8988T (cell line): ENCODE measurements at regions not wholly inside any gene's neighbourhood (a gene's known extent, or its start where the extent isn't known, plus 50 kb on each side); places are given as distances from the start of the nearest gene placed in this dataset.

Experiments
- DNase-seq: peaks from one replicate; pipeline ENCODE4 v3.0.0; 2011

- no peak for DNase-seq
These were observed 281.8 kb upstream of the CXCR4 start for GRCh38 chr2:136399667-136400289.

- DNase-seq: no peak
These were observed 277.6 kb upstream of the CXCR4 start for GRCh38 chr2:136395582-136395981.

DNA sequence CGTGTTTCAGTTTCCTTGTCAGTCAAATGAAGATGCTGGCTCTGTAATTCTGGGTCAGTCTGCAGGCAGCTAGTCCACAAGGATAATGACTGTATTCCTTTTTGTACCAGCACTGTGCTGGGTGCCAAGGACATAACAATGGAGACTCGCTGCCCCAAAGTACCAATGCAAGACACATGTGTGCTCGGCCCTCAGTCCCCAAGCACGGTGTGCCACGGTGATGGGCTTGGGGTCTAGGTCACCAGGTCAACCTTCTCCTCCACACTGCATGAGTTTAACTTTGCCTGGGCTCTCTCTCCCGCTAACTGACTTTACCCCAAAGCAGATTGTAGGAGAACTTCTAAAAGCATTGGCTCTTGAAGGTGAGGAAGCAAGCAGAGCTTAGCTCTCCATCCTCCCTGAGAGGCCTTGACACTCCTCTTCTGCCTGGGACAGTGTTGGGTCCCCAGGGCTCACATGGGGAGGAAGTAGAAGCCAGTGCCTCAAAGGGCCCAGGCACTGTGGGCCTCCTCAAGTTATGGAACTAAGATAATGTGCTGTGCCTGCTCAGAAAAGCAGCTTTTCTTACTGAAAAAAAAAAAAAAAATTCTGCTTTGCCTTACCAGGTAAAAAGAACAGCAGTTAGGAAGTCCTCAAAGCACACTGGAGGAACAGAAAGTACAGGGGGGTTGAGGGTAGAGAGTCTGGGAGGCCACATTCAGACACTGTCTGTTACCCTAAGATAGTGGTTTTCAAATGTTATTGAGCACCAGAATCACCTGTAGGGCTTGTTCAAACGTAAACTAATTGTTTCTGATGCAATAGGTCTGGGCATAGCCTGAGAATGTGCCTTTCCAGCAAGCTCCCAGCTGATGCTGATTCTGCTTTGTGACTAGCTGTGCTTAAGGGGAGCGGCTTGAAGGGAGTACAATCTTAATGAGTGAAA lies 276.4 kb upstream of the CXCR4 start:
- no peak for DNase-seq

- DNase-seq: no peak
These were observed 275.6 kb upstream of the CXCR4 start for GRCh38 chr2:136393514-136393913.

DNA sequence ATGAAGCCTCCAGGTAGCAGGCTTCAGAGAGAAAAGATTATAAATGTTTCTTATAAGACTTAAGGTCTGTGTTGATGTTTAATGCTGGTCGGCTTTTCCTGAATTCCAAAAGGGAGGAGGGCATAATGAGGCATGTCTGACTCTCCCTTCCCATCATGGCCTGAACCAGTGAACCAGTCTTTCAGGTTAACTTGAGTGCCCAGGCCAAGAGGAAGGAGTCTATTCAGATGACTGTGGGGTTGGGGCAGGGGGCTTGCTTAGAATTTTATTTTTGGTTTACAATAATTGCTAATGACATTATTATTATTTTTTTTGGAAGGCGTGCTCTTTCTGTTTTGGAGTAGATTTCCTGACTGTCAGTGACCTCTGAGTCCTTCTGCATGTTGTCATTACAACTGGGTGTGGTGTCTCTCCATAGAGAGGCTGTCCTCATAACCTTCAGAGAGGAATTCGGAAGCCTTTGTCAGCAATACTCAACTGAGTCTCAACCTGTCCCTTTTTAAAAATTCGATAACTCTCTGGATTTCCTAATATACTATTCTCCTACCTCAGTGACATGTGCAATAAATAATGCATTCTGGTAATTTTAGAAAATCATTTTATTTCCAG lies 275.1 kb upstream of the CXCR4 start:
- no peak for DNase-seq

DNA sequence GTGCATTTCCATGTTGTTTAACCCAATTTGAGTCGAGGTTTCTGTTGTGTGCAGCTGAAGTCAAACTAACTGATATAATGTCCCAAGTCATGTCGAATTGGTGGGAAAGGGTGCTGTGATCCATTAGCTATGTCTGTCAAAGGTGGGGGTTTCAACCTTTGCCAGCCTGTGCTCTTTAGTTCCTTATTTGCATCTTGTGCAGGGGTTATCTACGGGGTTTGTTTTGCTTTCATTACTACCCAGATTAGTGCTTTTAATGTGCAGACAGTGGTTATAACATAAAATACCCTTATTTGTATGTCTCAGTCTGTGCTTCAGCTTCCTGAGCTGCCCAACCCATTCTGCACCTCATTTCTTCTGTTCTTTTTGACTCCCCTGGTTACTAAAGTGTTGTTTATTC lies 271.9 kb upstream of the CXCR4 start:
- DNase-seq: no peak

GRCh38 chr2:136386046-136386445 lies 268.1 kb upstream of the CXCR4 start:
- no peak for DNase-seq

DNA sequence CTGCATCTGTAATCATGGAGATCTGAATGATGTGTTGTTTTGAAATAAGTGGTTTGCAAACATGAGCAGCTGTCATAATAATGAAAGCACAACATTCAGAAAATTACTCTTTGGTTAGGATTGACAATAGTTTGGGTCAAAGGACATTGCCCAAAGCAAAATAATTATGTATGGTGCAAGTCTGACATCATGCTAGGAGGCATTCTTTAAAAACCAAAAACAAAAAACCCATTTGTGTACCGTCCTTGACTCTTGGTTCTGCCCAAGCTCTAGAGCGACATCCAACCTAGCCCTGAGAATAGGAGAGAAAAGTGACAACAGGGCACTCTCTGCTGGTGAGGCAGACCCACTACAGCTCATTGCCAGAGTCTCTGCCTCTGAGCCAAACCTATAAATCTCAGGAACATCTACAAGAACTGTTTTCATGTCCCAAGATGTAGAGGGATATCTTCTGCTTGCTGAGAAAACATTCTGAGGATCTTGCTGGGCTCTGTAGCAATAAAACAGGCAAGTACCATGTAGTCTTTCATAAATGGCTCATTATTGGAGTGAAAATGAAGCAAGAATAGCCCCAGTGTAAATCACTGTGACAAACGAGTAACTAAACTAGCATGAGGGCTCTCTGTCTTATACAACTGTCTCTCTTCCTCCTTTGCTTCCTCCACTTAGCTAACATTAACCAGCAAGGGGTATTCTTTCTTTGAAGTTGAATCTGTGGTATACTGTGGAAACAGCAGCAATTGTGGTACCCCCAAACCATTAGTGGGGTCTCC lies 266.8 kb upstream of the CXCR4 start:
- no peak for DNase-seq

- no peak for DNase-seq
These were observed 265.2 kb upstream of the CXCR4 start for GRCh38 chr2:136383167-136383566.

- DNase-seq: no peak
These were observed 264.0 kb upstream of the CXCR4 start for GRCh38 chr2:136381722-136382633.

- no peak for DNase-seq
These were observed 263.3 kb upstream of the CXCR4 start for GRCh38 chr2:136381245-136381644.

DNA sequence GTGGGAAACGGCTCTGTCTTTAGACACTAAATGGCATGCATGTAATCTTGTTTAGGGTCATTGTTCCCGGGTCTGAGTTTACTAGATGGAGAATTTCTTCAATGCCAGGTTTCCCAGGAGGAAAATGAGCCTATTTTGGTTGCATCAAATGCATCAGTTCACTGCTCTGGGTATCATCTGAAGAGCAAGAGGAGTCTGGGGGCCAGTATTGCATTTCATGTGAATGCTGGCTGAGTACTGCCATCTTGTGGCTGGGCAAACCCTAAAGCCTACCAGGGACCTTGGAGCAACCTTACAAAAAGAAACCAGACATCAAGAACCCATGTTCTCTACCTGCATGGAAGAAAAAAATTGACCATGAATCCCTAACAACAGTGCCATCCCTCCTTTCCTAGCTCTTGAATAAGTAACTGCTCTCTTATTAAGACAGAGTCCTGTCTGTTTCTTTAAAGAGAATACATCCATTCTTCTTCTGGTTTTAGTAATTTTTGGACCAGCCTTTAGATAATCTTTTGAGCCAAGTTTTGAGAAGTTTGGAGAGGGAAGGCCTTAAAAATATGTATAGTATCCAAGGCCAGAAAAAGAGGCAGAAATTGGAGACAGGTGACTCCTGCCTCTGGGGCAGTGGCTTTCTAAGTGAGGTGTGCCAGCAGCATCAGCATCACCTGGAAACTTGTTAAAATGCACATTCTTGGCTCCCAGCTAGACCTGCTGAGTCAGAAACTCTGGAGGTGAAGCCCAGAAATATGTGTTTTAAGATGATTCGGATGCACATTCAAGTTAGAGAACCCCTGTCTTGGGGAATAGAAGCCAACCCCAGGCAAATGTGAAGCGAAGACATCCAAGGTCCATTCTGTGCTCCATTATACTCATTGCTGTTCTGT lies 261.0 kb upstream of the CXCR4 start:
- DNase-seq: no peak

- no peak for DNase-seq
These were observed 259.8 kb upstream of the CXCR4 start for GRCh38 chr2:136377423-136378382.

DNA sequence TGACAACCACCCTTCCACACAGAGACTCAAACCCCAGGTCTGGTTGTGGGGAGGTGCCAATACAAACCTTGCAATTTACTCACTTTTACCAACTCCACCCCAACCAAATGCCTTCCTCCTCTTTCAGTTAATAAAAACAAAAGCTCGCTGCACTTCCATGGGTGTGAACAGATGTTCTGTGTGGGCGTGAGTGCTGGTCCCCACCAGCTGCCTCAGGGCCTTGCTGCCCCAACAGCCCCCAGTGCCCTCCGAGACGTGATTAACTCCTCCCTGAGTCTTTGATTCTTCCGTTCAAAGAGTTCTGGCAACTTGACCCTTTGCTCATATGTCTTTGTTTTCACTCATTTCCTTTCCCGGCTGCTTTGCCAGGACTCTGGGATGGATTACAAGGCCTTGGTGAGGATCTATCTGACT lies 258.9 kb upstream of the CXCR4 start:
- no peak for DNase-seq

- DNase-seq: no peak
These were observed 258.3 kb upstream of the CXCR4 start for GRCh38 chr2:136376211-136376610.

GRCh38 chr2:136375017-136375901 lies 257.3 kb upstream of the CXCR4 start:
- DNase-seq: no peak

GRCh38 chr2:136373841-136374240 lies 255.9 kb upstream of the CXCR4 start:
- DNase-seq: no peak

DNA sequence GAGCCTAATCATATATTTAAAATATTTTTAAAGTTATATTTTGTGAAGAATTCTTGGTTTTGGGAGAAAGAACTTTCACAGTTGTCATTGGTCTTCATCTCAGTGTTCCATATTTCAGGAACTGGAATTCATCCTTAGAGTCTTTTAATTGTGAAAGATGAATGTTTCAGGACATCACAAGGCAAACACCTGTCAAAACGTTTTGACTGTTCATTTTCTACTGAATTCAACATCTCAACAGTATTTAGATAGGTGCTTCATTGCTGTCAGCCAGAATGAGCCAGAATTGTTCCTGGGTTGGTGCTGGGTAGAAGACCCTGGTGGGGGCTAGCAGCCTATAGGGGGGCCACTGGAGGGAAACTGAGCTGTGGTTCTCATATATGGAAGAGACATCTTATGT lies 255.1 kb upstream of the CXCR4 start:
- DNase-seq: no peak

- DNase-seq: no peak
These were observed 246.0 kb upstream of the CXCR4 start for GRCh38 chr2:136363900-136364299.
